GM23338 (cell line): ENCODE measurements at regions not wholly inside any gene's neighbourhood (a gene's known extent, or its start where the extent isn't known, plus 50 kb on each side); places are given as distances from the start of the nearest gene placed in this dataset.

ENCODE experiments used
- CREB1 ChIP-seq: fragments of 250-450 bp; sonication (Bioruptor Pico); IDR thresholded peaks from 2 replicates; pipeline ENCODE4 v1.5.0; 2020; ENCODE audit warnings: low read depth, mild to moderate bottlenecking, moderate library complexity
- EZH2 ChIP-seq: fragments of 200-600 bp; sonication (generic); IDR thresholded peaks from one replicate; pipeline ENCODE4 v1.8.0; 2017; ENCODE audit warnings: antibody characterized with exemption, mild to moderate bottlenecking, low read depth; ENCODE audit not compliant: unreplicated experiment
- EZH2phosphoT487 ChIP-seq: fragments of 200-600 bp; sonication (generic); IDR thresholded peaks from one replicate; pipeline ENCODE4 v1.8.1; 2018; ENCODE audit warnings: antibody characterized with exemption; ENCODE audit not compliant: unreplicated experiment
- JUNB ChIP-seq: IDR thresholded peaks from one replicate; pipeline ENCODE4 v1.6.1; 2016; ENCODE audit warnings: antibody characterized with exemption; ENCODE audit not compliant: unreplicated experiment
- NANOG ChIP-seq: IDR thresholded peaks from 2 replicates; pipeline ENCODE4 v1.6.1; 2016; ENCODE audit warnings: antibody characterized with exemption, borderline replicate concordance
- POLR2AphosphoS5 ChIP-seq: IDR thresholded peaks from 2 replicates; pipeline ENCODE4 v1.6.1; 2016; ENCODE audit warnings: antibody characterized with exemption, low read depth
- STAT1 ChIP-seq: IDR thresholded peaks from one replicate; pipeline ENCODE4 v1.6.1; 2016; ENCODE audit warnings: antibody characterized with exemption; ENCODE audit not compliant: unreplicated experiment
- ZNF114 ChIP-seq: fragments of 250-450 bp; sonication (Bioruptor Pico); IDR thresholded peaks from 2 replicates; pipeline ENCODE4 v1.5.0; 2020; ENCODE audit warnings: mild to moderate bottlenecking, moderate library complexity
- TF ChIP-seq, protein P1 (sequence below), 2 experiments: fragments of 200-600 bp in 1 of 2; sonication (generic) in 1 of 2; conservative IDR thresholded peaks; 2 replicates each; pipeline versions ENCODE4 v1.5.1 to v1.6.1; 2016 to 2017; ENCODE audit warnings: antibody characterized with exemption in 2 of 2, low read depth in 2 of 2, mild to moderate bottlenecking in 2 of 2, moderate library complexity in 1 of 2
- TF ChIP-seq, protein P2 (sequence below): IDR thresholded peaks from one replicate; pipeline ENCODE4 v1.6.1; 2018; ENCODE audit warnings: antibody characterized with exemption; ENCODE audit not compliant: unreplicated experiment
- TF ChIP-seq, protein P3 (sequence below): IDR thresholded peaks from 2 replicates; pipeline ENCODE4 v1.6.1; 2016; ENCODE audit warnings: antibody characterized with exemption

DNA sequence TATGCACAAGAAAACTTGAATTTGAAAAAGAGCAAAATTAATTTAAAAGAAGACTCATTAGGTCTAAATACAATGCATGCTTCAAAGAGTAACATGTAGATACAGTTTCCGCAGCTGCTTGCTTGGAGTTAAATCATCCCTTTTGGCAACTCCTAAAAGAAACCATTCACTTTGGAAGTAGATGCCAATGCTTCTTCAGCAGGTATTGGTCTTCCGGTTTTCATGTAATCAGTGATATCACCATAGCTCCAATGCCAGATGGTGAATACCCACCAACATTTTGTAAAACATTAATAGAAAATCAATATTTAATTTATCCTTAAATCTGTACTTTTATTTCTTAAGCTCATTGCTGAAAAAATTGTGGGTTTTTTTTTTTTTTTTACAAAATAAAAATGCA, 381.1 kb upstream of the PHF14 start:
- TF ChIP-seq, protein P1, sequence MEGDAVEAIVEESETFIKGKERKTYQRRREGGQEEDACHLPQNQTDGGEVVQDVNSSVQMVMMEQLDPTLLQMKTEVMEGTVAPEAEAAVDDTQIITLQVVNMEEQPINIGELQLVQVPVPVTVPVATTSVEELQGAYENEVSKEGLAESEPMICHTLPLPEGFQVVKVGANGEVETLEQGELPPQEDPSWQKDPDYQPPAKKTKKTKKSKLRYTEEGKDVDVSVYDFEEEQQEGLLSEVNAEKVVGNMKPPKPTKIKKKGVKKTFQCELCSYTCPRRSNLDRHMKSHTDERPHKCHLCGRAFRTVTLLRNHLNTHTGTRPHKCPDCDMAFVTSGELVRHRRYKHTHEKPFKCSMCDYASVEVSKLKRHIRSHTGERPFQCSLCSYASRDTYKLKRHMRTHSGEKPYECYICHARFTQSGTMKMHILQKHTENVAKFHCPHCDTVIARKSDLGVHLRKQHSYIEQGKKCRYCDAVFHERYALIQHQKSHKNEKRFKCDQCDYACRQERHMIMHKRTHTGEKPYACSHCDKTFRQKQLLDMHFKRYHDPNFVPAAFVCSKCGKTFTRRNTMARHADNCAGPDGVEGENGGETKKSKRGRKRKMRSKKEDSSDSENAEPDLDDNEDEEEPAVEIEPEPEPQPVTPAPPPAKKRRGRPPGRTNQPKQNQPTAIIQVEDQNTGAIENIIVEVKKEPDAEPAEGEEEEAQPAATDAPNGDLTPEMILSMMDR (conservative IDR thresholded peaks at IDR 0.05; ENCODE audit: low read depth in 2 of 2) = no peak
- TF ChIP-seq POLR2AphosphoS5 (no peak), EZH2phosphoT487 (no peak), JUNB (no peak), EZH2 (no peak), CREB1 (CRISPR knock-in tag) (no peak), ZNF114 (CRISPR knock-in tag) (no peak), STAT1 (no peak), NANOG (no peak)
- TF ChIP-seq, protein P2, sequence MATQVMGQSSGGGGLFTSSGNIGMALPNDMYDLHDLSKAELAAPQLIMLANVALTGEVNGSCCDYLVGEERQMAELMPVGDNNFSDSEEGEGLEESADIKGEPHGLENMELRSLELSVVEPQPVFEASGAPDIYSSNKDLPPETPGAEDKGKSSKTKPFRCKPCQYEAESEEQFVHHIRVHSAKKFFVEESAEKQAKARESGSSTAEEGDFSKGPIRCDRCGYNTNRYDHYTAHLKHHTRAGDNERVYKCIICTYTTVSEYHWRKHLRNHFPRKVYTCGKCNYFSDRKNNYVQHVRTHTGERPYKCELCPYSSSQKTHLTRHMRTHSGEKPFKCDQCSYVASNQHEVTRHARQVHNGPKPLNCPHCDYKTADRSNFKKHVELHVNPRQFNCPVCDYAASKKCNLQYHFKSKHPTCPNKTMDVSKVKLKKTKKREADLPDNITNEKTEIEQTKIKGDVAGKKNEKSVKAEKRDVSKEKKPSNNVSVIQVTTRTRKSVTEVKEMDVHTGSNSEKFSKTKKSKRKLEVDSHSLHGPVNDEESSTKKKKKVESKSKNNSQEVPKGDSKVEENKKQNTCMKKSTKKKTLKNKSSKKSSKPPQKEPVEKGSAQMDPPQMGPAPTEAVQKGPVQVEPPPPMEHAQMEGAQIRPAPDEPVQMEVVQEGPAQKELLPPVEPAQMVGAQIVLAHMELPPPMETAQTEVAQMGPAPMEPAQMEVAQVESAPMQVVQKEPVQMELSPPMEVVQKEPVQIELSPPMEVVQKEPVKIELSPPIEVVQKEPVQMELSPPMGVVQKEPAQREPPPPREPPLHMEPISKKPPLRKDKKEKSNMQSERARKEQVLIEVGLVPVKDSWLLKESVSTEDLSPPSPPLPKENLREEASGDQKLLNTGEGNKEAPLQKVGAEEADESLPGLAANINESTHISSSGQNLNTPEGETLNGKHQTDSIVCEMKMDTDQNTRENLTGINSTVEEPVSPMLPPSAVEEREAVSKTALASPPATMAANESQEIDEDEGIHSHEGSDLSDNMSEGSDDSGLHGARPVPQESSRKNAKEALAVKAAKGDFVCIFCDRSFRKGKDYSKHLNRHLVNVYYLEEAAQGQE = no peak
- TF ChIP-seq, protein P3, sequence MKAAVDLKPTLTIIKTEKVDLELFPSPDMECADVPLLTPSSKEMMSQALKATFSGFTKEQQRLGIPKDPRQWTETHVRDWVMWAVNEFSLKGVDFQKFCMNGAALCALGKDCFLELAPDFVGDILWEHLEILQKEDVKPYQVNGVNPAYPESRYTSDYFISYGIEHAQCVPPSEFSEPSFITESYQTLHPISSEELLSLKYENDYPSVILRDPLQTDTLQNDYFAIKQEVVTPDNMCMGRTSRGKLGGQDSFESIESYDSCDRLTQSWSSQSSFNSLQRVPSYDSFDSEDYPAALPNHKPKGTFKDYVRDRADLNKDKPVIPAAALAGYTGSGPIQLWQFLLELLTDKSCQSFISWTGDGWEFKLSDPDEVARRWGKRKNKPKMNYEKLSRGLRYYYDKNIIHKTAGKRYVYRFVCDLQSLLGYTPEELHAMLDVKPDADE = no peak
